ENCODE measurements at regions not wholly inside any gene's neighbourhood (a gene's known extent, or its start where the extent isn't known, plus 50 kb on each side); places are given as distances from the start of the nearest gene placed in this dataset.

DNA sequence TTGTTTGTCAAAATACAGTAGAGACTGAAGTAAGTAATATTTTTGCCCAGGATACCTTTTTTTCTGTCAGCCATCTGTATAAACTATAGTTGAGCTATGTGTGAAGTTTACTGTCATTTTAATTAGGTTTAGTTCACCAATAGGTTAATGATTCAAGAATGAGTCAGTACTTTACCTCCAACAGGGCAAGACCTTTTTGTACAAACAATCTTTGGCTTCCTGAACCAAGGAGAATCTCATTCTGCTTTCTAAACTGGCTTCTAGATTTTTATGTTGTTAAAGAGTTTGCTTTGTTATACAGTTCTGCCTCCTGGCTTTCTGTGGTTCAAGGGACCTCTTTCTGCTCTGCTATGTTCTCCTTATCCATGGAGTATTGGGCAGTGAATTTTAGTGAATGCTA lies 412.0 kb upstream of the NR3C2 start:
- Histone ChIP-seq H3K23ac (ENCODE audit: insufficient read length) (no peak overlapping the region), H3K4me3 (ENCODE audit: extremely low read depth in 1 of 4, insufficient read depth in 2 of 4, low read depth in 3 of 4, low read length in 4 of 4) (no peak overlapping the region), H2BK15ac (ENCODE audit: low read length) (no peak overlapping the region), H2AK5ac (ENCODE audit: low read depth, low read length) (no peak overlapping the region), H3K18ac (ENCODE audit: extremely low read depth, low read length) (no peak overlapping the region), H4K20me1 (replicated peaks in 1 of 2; ENCODE audit: control insufficient read depth in 1 of 2, insufficient read depth in 2 of 2, low read length in 2 of 2) (no peaks in the 10 kb centered on the region), H2AFZ (ENCODE audit: low read length) (no peak overlapping the region), H3K36me3 (ENCODE audit: control insufficient read depth in 2 of 4, insufficient read depth in 4 of 4, low read length in 3 of 4) (no peaks in the 10 kb centered on the region), H3K27ac (ENCODE audit: low read depth, low read length) (no peak overlapping the region), H2BK20ac (ENCODE audit: low read length) (no peak overlapping the region), H3K4me1 (replicated peaks in 1 of 4; ENCODE audit: control insufficient read depth in 3 of 4, insufficient read depth in 4 of 4, low read length in 3 of 4) (no peaks in the 10 kb centered on the region), H3K9ac (replicated peaks in 1 of 4; ENCODE audit: extremely low read depth in 1 of 4, low read depth in 3 of 4, low read length in 3 of 4) (no peak overlapping the region), H3K27me3 (replicated peaks in 1 of 4; ENCODE audit: control insufficient read depth in 3 of 4, extremely low read depth in 1 of 4, insufficient read depth in 3 of 4, low read length in 3 of 4) (peaks cover 0 to 2% (median 0%) of the 10 kb centered on the region in 4 experiments; a peak in 2 of 7 replicates), H4K5ac (ENCODE audit: insufficient read length, low read depth, low read length) (no peak overlapping the region), H3K9me3 (ENCODE audit: insufficient read depth in 2 of 2, low read depth in 1 of 2, low read length in 1 of 2) (peaks cover 0 to 2% of the 10 kb centered on the region in 2 experiments; a peak in 1 of 4 replicates), H2BK120ac (replicated peaks; ENCODE audit: low read depth, low read length) (no peak overlapping the region), H3K56ac (replicated peaks; ENCODE audit: insufficient read length, low read depth, low read length) (no peak overlapping the region), H3K4me2 (ENCODE audit: insufficient read depth in 1 of 2, low read depth in 2 of 2, low read length in 2 of 2) (no peak overlapping the region), H2BK12ac (ENCODE audit: low read depth, low read length) (no peak overlapping the region), H3K23me2 (ENCODE audit: low read depth, low read length) (peaks cover 2% of the 10 kb centered on the region; the same call in 1 of the 2 replicates), H3K79me2 (ENCODE audit: control insufficient read depth in 1 of 2, insufficient read depth in 2 of 2, low read length in 2 of 2) (no peaks in the 10 kb centered on the region), H3K4ac (replicated peaks; ENCODE audit: insufficient read length, low read depth, low read length) (no peak overlapping the region), H4K91ac (replicated peaks; ENCODE audit: insufficient read length, low read length) (no peak overlapping the region), H3K79me1 (ENCODE audit: low read depth, low read length) (no peaks in the 10 kb centered on the region), H2BK5ac (ENCODE audit: low read depth, low read length) (no peak overlapping the region), H4K8ac (ENCODE audit: extremely low read depth, insufficient read depth, low read length) (no peak overlapping the region), H3K14ac (ENCODE audit: insufficient read length) (no peak overlapping the region)
- no peak for FAIRE-seq
- ChIA-PET POLR2A (ENCODE audit: partially characterized antibody) (no interaction called here), CTCF (ENCODE audit: partially characterized antibody) (no interaction called here)
- no peak for DNase-seq (ENCODE audit: low read depth in 1 of 2, low spot score in 2 of 2)
- TF ChIP-seq EGR1 (IDR thresholded peaks at IDR 0.05; ENCODE audit: borderline replicate concordance, low read depth, low read length), result no peak
- TF ChIP-seq SUZ12 (IDR thresholded peaks at IDR 0.05; ENCODE audit: low read length), result no peak
- no peak for TF ChIP-seq PHF8 (conservative IDR thresholded peaks at IDR 0.05; ENCODE audit: low read depth, low read length)

Measured in H1 (cell line).